Activated CD8-positive, alpha-beta T cell treated with anti-CD3 and anti-CD28 coated beads, Interleukin-2, amount 10 ng/mL, durations not matched to agents 7 days and 5 days (primary cell): ENCODE measurements at regions not wholly inside any gene's neighbourhood (a gene's known extent, or its start where the extent isn't known, plus 50 kb on each side); places are given as distances from the start of the nearest gene placed in this dataset.

Experiments
- ATAC-seq: fragments of 150-1000 bp; cut with Tn5 transposase; one replicate; pipeline ENCODE4 v1.10.0; 2021; ENCODE audit warnings: moderate library complexity
- CTCF ChIA-PET: fragments of 350-600 bp; sonication (Branson Sonifier 250); formaldehyde crosslinking; loops from one replicate; lab custom pipeline; 2021; ENCODE audit warnings: antibody characterized with exemption; lab: Charles Lee
- POLR2A ChIA-PET: fragments of 350-600 bp; sonication (Branson Sonifier 250); formaldehyde crosslinking; loops from one replicate; lab custom pipeline; 2021; ENCODE audit warnings: antibody characterized with exemption; lab: Charles Lee
- DNase-seq: peaks from one replicate; pipeline ENCODE4 v3.0.0-alpha.2; 2020
- H3K27ac Mint-ChIP-seq: one replicate; pipeline ENCODE4 v1.8.0; 2021; ENCODE audit warnings: mild to moderate bottlenecking, mixed read lengths
- H3K27me3 Mint-ChIP-seq: one replicate; pipeline ENCODE4 v1.8.0; 2021; ENCODE audit warnings: low read depth, mixed read lengths
- H3K36me3 Mint-ChIP-seq: one replicate; pipeline ENCODE4 v1.8.0; 2021; ENCODE audit warnings: low read depth, mixed read lengths
- H3K4me1 Mint-ChIP-seq: one replicate; pipeline ENCODE4 v1.8.0; 2021; ENCODE audit warnings: low read depth, mixed read lengths
- H3K4me3 Mint-ChIP-seq: one replicate; pipeline ENCODE4 v1.8.0; 2021; ENCODE audit warnings: mild to moderate bottlenecking, mixed read lengths
- H3K9me3 Mint-ChIP-seq: one replicate; pipeline ENCODE4 v1.8.0; 2022; ENCODE audit warnings: mixed read lengths; ENCODE audit not compliant: insufficient read depth

- Mint-ChIP-seq H3K4me1 (peaks cover 69% of the 10 kb centered on the region), H3K27ac (no peak overlapping the region), H3K4me3 (no peak overlapping the region), H3K9me3 (peaks cover 3% of the 10 kb centered on the region), H3K36me3 (peaks cover 12% of the 10 kb centered on the region), H3K27me3 (no peaks in the 10 kb centered on the region)
- ChIA-PET POLR2A (no interaction called here), CTCF (interaction anchor here (0.9 to 3.1 kb wide), 5 partner anchors 11 to 42 kb away, joined by 3 to 15 read pairs (median 3); no protein-coding TSS in a partner anchor)
- DNase-seq (no peak), ATAC-seq (no peak)
Measured at GRCh38 chr12:107360482-107360881, 267.1 kb upstream of the CRY1 start.

- ATAC-seq, result peak; percentile 70
- peak; percentile 46 for DNase-seq
- Mint-ChIP-seq H3K27ac (peak overlapping the region; percentile 8), H3K4me3 (no peak overlapping the region), H3K4me1 (peaks cover 69% of the 10 kb centered on the region), H3K27me3 (no peaks in the 10 kb centered on the region), H3K36me3 (peaks cover 15% of the 10 kb centered on the region), H3K9me3 (peaks cover 3% of the 10 kb centered on the region)
- ChIA-PET CTCF (interaction anchor here (1.3 to 4.8 kb wide), 7 partner anchors 10 to 44 kb away, joined by 4 to 23 read pairs (median 6); a partner anchor contains a TSS), POLR2A (interaction anchor here (0.8 to 1.8 kb wide), 5 partner anchors 8 to 42 kb away, joined by 3 to 9 read pairs (median 5); no protein-coding TSS in a partner anchor)
Measured at GRCh38 chr12:107361970-107362369, 268.6 kb upstream of the CRY1 start.

GRCh38 chr12:107362960-107363359 lies 269.6 kb upstream of the CRY1 start:
- no peak for ATAC-seq
- Mint-ChIP-seq H3K4me3 (no peak overlapping the region), H3K36me3 (peaks cover 17% of the 10 kb centered on the region), H3K4me1 (peaks cover 68% of the 10 kb centered on the region), H3K9me3 (peaks cover 3% of the 10 kb centered on the region), H3K27ac (no peak overlapping the region), H3K27me3 (no peaks in the 10 kb centered on the region)
- CTCF ChIA-PET, result interaction anchor here (1.3 to 4.8 kb wide), 7 partner anchors 9 to 44 kb away, joined by 4 to 23 read pairs (median 6); a partner anchor contains a TSS
- DNase-seq, result no peak
- POLR2A ChIA-PET, result interaction anchor here (0.8 to 1.8 kb wide), 2 partner anchors 42 to 43 kb away, joined by 3 to 9 read pairs; no protein-coding TSS in a partner anchor

GRCh38 chr12:107364875-107365518 lies 271.6 kb upstream of the CRY1 start:
- POLR2A ChIA-PET, result interaction anchor here (3.1 kb wide), 1 partner anchor 44 kb away, joined by 13 read pairs; no protein-coding TSS in a partner anchor
- H3K36me3 Mint-ChIP-seq, result peaks cover 15% of the 10 kb centered on the region
- CTCF ChIA-PET, result interaction anchor here (0.8 to 4.8 kb wide), 3 partner anchors 27 to 37 kb away, joined by 3 to 23 read pairs (median 3); no protein-coding TSS in a partner anchor
- peaks cover 3% of the 10 kb centered on the region for H3K9me3 Mint-ChIP-seq
- H3K4me1 Mint-ChIP-seq, result peaks cover 72% of the 10 kb centered on the region
- DNase-seq, result no peak
- no peak for ATAC-seq
- H3K27ac Mint-ChIP-seq, result no peak overlapping the region
- no peak overlapping the region for H3K4me3 Mint-ChIP-seq
- H3K27me3 Mint-ChIP-seq, result no peaks in the 10 kb centered on the region

GRCh38 chr12:107365703-107366102 lies 272.4 kb upstream of the CRY1 start:
- H3K4me1 Mint-ChIP-seq, result peaks cover 77% of the 10 kb centered on the region

GRCh38 chr12:107366322-107366721 lies 273.0 kb upstream of the CRY1 start:
- Mint-ChIP-seq H3K27ac (no peak overlapping the region), H3K4me1 (peaks cover 79% of the 10 kb centered on the region), H3K9me3 (peaks cover 2% of the 10 kb centered on the region), H3K27me3 (no peaks in the 10 kb centered on the region), H3K4me3 (no peak overlapping the region), H3K36me3 (peaks cover 13% of the 10 kb centered on the region)
- DNase-seq, result no peak
- no peak for ATAC-seq
- CTCF ChIA-PET, result interaction anchor here (0.6 to 4.8 kb wide), 3 partner anchors 24 to 46 kb away, joined by 3 to 23 read pairs (median 5); no protein-coding TSS in a partner anchor
- POLR2A ChIA-PET, result interaction anchor here (3.1 kb wide), 1 partner anchor 45 kb away, joined by 13 read pairs; no protein-coding TSS in a partner anchor

More at GRCh38 chr12:107365703-107366102, 272.4 kb upstream of the CRY1 start:
- ChIA-PET CTCF (interaction anchor here (0.8 to 4.8 kb wide), 3 partner anchors 26 to 38 kb away, joined by 3 to 23 read pairs (median 3); no protein-coding TSS in a partner anchor), POLR2A (interaction anchor here (3.1 kb wide), 1 partner anchor 45 kb away, joined by 13 read pairs; no protein-coding TSS in a partner anchor)
- peaks cover 3% of the 10 kb centered on the region for H3K9me3 Mint-ChIP-seq
- ATAC-seq, result no peak
- no peak overlapping the region for H3K27ac Mint-ChIP-seq
- H3K36me3 Mint-ChIP-seq, result peaks cover 15% of the 10 kb centered on the region
- no peak for DNase-seq
- H3K4me3 Mint-ChIP-seq, result no peak overlapping the region
- no peaks in the 10 kb centered on the region for H3K27me3 Mint-ChIP-seq

- Mint-ChIP-seq H3K9me3 (no peaks in the 10 kb centered on the region), H3K4me1 (peaks cover 83% of the 10 kb centered on the region), H3K4me3 (peak overlapping the region; percentile 68), H3K27ac (peak overlapping the region; percentile 91), H3K36me3 (peaks cover 9% of the 10 kb centered on the region), H3K27me3 (no peaks in the 10 kb centered on the region)
- DNase-seq (peak; percentile 51), ATAC-seq (peak; percentile 14)
- CTCF ChIA-PET, result interaction anchor here (1.4 to 2.8 kb wide), 4 partner anchors 12 to 237 kb away, joined by 5 to 17 read pairs (median 6); no protein-coding TSS in a partner anchor
- POLR2A ChIA-PET, result interaction anchor here (0.6 to 7.1 kb wide), 2 partner anchors 30 to 47 kb away, joined by 3 to 145 read pairs; a partner anchor contains a TSS
Measured at GRCh38 chr12:107368586-107368985, 275.2 kb upstream of the CRY1 start.

GRCh38 chr12:107369006-107369405 lies 275.7 kb upstream of the CRY1 start:
- ChIA-PET CTCF (interaction anchor here (0.8 to 2.8 kb wide), 7 partner anchors 12 to 237 kb away, joined by 3 to 17 read pairs (median 6); no protein-coding TSS in a partner anchor), POLR2A (interaction anchor here (0.6 to 7.1 kb wide), 3 partner anchors 13 to 48 kb away, joined by 3 to 145 read pairs (median 4); a partner anchor contains a TSS)
- Mint-ChIP-seq H3K27ac (peak overlapping the region; percentile 91), H3K4me3 (peak overlapping the region; percentile 68), H3K36me3 (peaks cover 9% of the 10 kb centered on the region), H3K9me3 (no peaks in the 10 kb centered on the region), H3K4me1 (peaks cover 85% of the 10 kb centered on the region), H3K27me3 (no peaks in the 10 kb centered on the region)
- no peak for DNase-seq
- no peak for ATAC-seq

GRCh38 chr12:107369679-107370078 lies 276.3 kb upstream of the CRY1 start:
- ChIA-PET POLR2A (interaction anchor here (0.9 to 7.1 kb wide), 5 partner anchors 8 to 49 kb away, joined by 3 to 145 read pairs (median 5); a partner anchor contains a TSS), CTCF (interaction anchor here (0.8 to 4.1 kb wide), 9 partner anchors 8 to 238 kb away, joined by 3 to 17 read pairs (median 6); no protein-coding TSS in a partner anchor)
- Mint-ChIP-seq H3K4me3 (peak overlapping the region; percentile 68), H3K27me3 (no peaks in the 10 kb centered on the region), H3K9me3 (no peaks in the 10 kb centered on the region), H3K4me1 (peaks cover 88% of the 10 kb centered on the region), H3K36me3 (peaks cover 9% of the 10 kb centered on the region), H3K27ac (peak overlapping the region; percentile 91)
- DNase-seq (peak; percentile 76), ATAC-seq (peak; percentile 77)

GRCh38 chr12:107372229-107372658 lies 278.9 kb upstream of the CRY1 start:
- ChIA-PET CTCF (interaction anchor here (1.0 to 4.4 kb wide), 16 partner anchors 10 to 241 kb away, joined by 3 to 55 read pairs (median 7); a partner anchor contains a TSS), POLR2A (interaction anchor here (0.9 to 7.1 kb wide), 8 partner anchors 10 to 416 kb away, joined by 3 to 145 read pairs (median 4); partner anchors contain the start of gene TMEM263)
- Mint-ChIP-seq H3K27me3 (no peaks in the 10 kb centered on the region), H3K9me3 (no peaks in the 10 kb centered on the region), H3K4me1 (peaks cover 75% of the 10 kb centered on the region), H3K4me3 (peak overlapping the region; percentile 68), H3K27ac (peak overlapping the region; percentile 95), H3K36me3 (peaks cover 3% of the 10 kb centered on the region)
- ATAC-seq, result peak; percentile 59
- peak; percentile 73 for DNase-seq

GRCh38 chr12:107373238-107373809 lies 280.0 kb upstream of the CRY1 start:
- ATAC-seq, result no peak
- no peaks in the 10 kb centered on the region for H3K27me3 Mint-ChIP-seq
- H3K9me3 Mint-ChIP-seq, result no peaks in the 10 kb centered on the region
- peak overlapping the region; percentile 68 for H3K4me3 Mint-ChIP-seq
- CTCF ChIA-PET, result interaction anchor here (0.6 to 4.4 kb wide), 12 partner anchors 9 to 449 kb away, joined by 3 to 55 read pairs (median 8); no protein-coding TSS in a partner anchor
- POLR2A ChIA-PET, result interaction anchor here (0.7 to 7.1 kb wide), 6 partner anchors 11 to 52 kb away, joined by 3 to 145 read pairs (median 6); a partner anchor contains a TSS
- peaks cover 3% of the 10 kb centered on the region for H3K36me3 Mint-ChIP-seq
- peak overlapping the region; percentile 95 for H3K27ac Mint-ChIP-seq
- peaks cover 76% of the 10 kb centered on the region for H3K4me1 Mint-ChIP-seq
- DNase-seq, result peak; percentile 47
